GM19397 (cell line): ENCODE measurements at regions not wholly inside any gene's neighbourhood (a gene's known extent, or its start where the extent isn't known, plus 50 kb on each side); places are given as distances from the start of the nearest gene placed in this dataset.

ENCODE experiments used
- ATAC-seq: cut with Tn5 transposase; IDR thresholded peaks from one replicate; pipeline ENCODE4 v1.9.1; 2021; ENCODE audit warnings: mild to moderate bottlenecking, moderate library complexity; ENCODE audit not compliant: unreplicated experiment

DNA sequence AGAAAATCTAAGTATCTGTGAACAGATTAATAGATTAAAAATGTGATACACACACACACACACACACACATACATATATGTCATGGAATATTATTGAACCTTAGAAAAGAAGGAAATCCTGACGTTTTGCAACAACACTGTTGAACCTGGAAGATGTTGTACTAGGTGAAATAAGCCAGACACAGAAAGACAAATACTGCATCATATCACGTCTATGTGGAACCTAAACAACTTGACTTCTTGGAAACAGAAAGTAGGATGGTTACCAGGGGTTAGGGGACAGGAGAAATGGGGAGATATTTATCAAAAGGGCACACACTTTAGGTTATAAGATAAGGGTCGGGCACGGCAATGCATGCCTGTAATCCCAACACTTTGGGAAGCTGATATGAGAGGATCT, 698.4 kb upstream of the ID2 start:
- no peak for ATAC-seq

DNA sequence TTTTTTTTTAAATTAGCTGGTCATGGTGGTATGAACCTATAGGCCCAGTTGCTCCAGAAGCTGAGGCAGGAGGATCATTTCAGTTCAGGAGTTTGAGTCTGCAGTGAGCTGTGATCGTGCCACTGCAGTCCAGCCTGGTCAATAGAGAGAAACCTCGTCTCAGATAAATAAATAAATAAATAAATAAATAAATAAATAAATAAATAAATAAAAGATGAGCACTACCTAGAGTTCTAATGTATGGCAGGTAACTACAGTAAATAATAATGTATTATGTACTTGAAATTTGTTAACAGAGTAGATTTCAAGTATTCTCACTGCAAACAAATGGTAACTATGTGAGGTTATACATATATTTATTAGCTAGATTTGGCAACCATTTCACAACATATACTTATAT, 697.9 kb upstream of the ID2 start:
- ATAC-seq: no peak

DNA sequence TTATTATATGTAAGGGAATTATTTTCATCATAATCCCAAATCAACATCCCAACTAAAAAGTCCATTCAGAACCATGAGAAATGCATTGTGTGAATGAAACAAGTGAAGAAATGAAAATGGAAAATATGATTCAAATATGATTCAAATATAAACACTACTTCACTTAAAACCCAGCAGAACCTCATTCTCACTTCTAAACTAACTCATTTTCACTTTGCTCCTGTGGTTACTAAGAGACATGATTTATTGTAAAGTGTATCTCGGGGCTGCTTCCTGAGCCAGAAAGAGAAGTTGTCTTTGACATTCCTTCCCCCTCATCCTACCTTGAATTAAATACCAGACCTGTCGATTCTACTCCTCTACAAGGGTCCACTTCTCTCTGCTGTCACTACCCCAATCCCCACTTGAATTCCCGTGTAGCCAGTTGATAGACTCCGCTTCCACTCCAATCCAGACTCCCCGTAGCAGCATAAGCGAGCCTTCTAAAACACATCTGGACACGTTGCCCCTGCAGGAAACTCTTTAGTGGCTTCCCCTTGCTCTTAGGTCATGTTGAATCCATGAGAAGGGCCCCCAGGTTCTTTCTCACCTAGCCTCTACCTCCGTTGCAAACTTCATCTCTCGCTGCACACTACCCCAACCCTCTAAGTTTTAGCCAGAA, 697.0 kb upstream of the ID2 start:
- no peak for ATAC-seq

DNA sequence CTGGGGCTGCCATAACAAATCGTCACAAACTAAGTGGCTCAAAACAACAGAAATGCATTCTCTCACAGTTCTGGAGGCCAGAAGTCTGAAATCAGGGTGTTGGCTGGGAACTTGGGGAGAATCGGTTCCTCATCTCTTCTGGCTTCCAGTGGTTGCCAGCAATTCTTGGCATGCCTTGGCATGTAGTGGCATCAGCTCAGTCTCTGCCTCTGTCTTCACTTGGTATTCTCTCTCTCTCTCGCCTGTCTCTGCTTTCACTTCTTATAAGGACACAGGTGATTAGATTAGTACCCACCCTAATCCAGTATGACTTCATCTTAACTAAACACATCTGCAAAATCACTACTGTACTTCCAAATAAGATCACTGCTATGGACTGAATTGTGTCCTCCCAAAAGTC, 695.4 kb upstream of the ID2 start:
- no peak for ATAC-seq

DNA sequence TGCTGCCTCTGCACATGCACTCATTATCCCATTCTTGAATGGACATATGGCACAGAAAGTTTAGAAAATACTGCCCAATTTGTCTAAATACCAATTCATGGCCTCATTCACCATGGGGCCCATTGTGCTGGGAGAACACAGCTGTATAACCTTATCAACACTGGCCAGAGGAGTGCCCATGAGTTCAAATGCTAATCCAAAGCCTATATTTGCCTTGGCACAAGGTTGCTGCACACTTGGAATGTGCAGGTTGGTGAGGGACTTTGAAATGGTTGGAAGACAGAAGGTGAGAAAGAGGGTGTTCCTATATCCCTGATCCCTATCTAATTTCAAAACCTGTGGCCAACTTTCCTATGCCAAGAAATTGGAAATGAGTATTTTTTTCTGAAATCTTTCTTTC, 693.9 kb upstream of the ID2 start:
- ATAC-seq: no peak

DNA sequence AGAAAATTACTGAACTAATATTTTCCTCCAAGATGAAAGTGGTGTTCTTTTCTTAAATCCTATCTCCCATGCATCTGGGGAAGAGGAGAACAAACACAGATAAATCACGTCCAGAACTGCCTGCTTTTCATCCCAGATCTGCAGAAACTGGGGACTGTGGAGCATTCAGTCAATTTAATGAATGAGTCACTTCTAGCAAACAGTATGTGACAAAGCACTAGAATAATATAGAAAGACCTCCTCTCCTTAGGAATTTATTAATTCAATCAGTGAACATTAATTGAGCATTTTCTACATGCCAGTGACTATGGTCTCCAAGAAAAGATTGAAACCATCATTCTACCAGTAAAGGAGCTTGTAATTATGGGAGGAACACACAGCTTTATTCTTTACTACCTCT, 693.4 kb upstream of the ID2 start:
- no peak for ATAC-seq

DNA sequence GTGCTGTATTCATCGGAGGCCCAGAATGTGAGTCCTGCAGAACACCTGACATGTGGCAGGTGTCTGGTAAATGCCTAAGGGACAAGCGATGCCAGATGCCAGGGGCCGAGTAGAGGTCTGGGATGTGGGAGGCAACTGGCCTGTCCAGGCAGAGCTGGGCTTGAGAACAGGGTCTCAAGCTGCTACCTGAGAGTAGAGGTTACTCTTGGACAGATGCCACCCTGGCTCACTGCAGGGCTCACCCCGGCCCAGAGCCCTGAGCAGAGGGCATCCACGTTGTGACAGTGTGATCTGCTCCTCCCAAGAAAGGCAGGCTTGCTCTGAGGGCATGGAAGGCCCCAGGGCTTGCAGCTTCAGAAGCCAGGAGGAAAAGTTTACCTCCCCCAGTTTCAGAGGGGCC, 692.0 kb upstream of the ID2 start:
- ATAC-seq: no peak

DNA sequence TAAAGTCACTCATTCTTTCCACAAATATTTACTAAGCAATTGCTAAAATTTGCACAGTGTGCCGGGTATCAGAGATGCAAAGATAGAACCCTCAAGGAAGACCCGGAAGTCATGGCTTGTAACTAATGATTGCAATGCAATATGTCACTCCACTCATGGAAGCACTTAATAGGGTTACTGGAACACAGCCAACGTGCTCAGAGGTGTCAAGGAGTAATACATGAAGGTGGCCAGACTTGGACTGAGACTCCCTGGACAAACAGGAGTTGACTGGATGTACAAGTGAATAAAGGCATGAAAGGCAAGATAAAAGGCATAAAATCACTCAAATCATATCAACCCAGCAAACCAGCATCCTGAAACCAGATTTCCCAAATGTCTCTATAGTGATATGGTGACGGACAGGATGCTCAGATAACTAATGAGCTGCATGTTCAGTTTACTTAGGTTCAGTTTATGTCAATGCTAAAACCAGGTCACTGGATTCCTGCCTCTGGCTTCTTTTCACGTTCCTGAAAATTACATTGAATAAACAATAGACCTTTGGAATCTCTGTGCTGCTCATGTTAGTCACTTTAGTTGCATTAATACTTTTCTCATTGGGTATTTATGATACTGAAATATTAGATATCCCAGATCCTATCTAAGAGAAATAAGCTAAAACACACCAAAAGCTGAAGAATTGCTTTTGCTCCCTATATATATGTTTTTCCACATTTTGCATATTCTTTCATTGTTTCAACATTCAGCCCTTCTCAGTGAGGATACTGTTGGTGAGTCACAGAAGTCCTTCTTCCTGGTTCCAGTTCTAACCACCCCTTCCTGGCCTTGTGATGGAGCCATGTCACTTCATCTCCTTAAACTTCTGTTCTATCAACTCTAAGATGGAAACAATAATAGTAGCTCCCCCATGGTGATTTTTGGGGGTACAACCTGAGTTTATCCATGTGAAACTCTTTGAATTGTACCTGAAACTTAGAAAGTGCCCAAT, 688.9 kb upstream of the ID2 start:
- ATAC-seq: no peak

DNA sequence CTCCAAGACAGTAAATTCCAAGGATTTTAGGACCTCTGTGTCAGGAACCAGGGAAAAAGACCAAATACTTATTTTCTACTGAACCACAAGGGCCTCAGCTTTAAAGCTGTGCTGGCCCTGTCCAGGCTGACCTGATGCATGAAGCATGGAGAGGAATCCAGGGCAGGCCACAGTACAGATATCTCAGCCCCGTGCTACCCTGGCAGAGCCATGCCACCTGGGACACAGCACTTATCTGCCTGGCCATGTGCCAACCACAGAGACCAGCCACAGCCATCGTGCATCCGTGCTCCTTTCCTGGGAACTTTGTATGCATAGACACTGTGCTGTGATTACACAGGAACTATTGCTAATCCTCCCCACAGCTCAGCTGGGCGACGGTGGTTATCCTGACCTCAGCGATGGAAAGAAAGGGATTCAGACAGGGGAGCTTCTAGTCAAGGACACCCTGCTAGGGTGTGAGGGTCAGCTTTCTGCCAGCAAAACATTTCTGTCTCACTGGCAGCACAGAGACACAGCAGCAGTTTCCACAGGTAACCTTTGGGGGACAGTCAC, 687.4 kb upstream of the ID2 start:
- no peak for ATAC-seq

DNA sequence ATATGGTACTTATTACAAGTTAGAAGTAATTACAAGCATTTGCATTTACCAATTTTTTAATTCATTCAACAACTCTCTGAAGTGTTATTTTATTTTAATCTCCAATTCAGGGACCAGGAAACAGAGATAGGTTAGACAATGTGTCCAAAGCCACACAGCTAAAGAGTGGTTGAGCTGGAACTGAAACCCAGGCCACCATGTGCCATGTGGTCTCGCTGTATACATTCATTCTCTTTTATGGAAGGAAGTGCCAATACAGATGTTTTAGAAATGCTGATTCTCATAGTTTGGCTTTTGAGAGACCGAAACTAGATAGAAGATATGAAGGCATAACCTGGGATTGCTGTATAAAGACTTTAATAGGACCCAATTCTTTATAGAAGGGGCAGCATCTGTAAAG, 684.6 kb upstream of the ID2 start:
- ATAC-seq: no peak

DNA sequence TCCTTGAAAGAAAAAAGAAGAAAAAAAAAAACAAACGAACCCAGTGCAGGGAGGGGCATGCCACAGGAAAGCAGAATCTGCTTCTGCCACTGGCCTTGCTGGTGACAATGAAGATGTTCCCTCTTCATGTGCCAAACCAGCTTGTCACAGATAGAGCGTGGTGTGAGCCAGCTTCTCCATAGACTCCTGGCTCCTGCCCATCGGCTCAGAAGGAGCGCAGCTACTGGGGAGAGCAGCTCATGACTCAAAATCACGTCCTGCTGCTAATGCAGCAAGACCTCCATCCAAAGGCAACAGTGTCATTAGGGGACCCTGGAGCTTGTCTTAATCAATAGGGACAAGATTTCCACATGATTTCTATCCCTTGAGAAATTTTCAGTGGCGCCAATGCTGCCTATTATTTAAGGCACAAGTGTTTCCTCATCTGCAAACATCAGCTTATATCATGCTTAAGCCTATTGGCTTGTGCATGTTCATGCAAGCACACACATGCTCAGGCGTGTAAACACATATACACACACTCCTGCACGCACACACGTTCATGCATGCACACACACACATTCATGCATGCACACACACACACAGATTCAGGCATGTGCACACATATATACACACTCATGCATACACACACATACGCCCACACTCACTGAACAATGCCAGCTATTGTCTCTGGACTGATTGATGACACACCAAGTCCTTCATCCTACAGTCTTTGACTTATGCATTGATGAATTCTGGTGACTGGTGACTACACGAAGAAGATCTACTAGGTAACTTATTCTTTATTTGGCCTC, 682.0 kb upstream of the ID2 start:
- ATAC-seq: no peak

DNA sequence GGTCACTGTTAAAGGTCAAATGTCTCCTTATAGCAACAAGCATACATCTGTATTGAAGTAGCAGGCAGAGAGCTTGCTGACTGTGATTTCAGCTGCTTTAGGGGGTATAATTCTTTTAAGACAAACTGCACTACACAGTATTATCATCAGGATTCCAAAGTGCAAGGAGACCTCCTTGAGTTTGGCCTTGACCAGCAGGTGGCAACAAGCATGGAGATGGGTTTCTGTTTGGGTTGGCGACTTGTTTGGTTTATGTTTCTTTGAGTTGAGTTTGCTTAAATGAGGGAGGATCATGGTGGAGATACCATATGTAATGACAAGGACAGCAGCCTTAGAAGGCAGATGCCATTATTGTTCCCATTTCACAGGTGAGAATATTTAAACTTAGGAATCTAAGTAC, 681.0 kb upstream of the ID2 start:
- ATAC-seq: no peak

DNA sequence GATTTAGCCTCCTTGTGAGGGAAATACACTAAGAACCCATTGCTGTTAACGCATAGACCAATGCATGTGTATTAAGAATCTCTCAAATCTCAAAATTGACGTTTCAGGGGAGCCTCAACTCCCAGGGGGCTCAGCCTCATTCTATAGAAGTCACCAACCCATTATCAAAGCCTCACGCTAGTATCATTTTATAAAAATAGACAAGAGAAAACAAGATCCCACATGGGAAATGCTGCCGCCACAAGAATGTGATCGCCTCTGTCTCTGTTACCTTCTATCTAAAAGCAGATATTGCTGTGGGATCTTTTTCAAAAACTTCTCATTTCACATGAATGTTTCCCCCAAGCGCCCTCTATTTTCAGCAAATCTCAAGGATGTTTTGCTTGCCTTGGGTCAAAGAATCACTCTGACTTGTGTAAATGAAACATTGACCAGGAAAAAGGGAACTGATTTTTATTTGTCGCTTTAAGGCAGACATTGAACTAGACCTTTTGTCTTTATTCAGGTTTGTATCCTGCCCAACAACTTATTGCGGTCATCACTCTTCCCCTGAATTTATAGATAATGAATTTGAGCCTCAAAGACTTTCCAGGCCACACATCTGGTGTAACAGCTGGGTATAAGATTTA, 679.0 kb upstream of the ID2 start:
- ATAC-seq: no peak

DNA sequence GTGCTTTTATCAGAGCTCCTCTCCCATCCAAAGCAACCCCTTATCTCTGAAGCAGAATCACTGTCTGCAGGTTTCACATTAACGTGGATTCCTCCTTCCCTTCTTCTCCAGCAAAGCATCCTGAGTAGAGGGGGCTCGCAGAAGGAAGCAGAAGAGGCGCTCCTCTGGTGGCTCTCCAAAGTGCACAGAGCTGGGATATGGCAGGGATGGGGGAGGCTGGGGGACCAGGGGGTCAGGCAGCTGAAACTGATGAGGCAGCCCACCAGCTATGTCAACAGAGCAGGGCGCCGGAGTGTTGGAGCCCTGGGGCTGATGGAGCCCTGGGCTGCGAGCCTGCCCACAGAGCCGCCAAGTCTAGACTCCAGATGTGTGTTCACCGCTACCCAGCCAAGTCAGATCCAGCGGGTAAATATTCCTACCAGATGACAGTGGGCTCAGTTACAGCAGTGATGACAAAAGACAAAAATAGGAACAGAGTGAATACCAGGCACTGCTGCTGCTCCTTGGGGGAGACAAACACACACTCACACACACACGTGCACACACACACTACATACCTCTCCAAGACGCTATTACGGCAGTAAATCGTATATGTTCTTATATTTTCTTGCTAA, 678.3 kb upstream of the ID2 start:
- ATAC-seq: no peak

DNA sequence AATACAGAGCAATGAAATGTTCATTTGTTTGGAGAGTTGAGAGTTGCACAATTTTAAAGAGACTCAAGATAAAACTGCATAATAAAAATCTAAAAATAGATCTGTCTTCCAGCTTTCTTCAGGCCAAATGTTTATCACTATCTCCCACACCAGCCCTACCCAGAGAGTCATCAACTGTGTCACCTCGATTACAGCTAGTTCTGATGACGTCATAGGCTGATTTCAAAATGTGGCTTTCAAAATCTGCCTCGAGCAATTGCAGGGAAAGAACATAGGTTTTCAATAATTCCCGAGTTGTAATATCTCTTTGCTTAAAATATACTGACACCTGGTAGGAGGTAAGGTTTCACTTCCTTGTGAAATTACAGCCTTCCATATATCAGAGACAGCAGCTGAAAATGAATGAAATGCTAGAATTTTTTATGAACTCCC, 677.6 kb upstream of the ID2 start:
- no peak for ATAC-seq

DNA sequence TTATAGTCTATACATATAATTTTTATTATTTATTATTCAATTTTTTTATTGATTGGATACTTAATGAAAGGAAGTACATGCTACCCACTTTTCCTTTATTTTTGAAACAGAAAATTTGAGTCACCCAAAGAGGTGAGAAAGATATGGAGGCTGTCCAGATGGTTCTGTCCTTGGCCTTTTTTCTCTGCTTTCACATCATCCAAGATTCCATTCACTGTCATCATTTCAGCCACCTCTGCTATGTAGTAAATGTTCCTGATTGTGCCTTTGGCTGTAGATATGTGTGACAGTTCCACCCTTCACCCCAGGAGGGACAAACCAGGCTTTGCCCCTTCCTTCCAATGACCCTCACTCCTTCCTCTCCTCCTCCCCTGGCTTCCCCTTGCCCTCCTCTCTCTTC, 675.7 kb upstream of the ID2 start:
- no peak for ATAC-seq

DNA sequence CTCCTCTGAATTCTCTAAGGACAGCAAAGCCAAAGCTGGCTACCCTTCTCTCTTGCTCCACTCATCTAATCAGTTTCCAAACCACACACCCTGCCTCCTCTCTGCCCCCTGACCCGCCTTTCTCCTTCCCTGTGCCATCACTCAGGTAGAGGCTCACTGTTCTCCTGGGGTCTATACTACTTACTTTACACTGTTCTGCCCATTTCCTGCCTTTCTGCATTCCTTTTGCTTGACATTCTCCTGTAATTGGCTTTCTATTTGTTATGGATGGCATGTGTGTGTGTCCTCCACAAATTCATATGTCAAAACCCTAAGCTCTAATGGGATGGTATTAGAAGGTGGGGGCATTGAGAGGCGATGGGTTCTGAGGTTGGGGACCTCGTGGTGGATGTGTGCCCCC, 675.2 kb upstream of the ID2 start:
- ATAC-seq: no peak

DNA sequence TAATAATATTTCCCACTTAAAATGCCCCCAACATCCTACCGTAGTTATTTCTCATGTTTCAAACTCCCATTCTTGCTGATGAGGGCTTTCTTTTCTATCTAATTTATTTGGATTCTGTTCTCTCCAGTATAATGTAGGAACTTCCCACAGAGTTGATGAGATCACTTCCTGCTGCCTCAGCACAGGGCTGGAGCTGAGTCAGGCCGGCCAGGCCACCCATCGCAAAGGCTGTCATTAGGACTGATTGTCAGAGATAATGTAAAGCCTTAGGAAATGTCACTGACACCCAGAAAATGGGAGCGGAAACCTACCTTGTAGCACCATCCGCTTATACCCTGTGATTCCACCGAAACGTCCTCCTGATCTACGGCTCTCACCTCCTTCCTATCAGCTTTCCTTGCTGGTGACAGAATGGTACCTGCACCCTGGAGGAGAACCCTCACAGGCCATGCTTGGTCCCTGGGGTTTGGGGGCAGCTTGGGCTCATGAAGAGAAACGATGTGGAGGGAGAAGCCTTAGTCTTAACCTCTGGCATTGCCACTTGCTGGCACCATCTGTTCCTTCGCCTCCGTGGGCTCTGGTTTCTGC, 672.8 kb upstream of the ID2 start:
- no peak for ATAC-seq

DNA sequence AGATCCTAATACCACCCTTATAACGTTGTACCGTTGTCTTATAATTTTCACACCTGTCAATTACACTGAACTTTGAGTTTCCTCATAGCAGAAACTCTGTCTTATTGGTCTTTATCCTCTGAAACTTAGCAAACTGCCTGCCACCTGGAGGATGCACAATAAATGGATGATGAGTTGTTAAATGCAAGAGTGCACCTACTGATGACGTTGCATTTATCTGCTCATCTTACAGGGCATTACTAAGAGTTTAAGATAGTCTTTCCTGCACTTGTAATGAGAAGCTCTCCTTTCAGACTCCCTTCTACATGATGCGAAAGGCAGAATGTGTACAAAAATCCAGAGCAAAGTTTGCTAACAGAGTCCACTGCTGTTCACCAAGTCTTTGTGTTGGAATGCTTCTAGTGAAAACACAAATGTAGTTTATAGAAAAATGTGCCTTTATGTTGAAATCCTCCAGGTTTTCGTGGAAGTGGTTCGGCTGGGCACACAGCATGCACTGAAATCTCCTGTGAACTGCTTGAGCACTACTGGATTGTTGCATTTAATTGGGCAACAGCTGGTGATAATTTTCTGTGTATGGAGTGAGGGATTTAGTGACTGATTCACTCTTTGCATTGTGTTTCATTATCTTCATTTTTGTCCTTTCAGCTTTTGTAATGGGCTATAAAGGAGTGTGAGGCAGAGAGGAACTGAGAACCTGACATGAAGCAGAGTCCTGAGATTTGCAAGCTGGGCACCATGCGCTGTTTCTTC, 665.8 kb upstream of the ID2 start:
- ATAC-seq: no peak
